ENCODE measurements at regions not wholly inside any gene's neighbourhood (a gene's known extent, or its start where the extent isn't known, plus 50 kb on each side); places are given as distances from the start of the nearest gene placed in this dataset.

GRCh38 chr12:72974954-72975555, 702.9 kb downstream of the TRHDE start:
- TF ChIP-seq EZH2phosphoT487 (IDR thresholded peaks at IDR 0.05; ENCODE audit: borderline replicate concordance): no peak
- TF ChIP-seq CTCF (conservative IDR thresholded peaks at IDR 0.05; ENCODE audit: low read length): no peak
- no peak overlapping the region for H3K9ac ChIP-seq (ENCODE audit: low read depth, low read length, poor library complexity, severe bottlenecking)
- H3K79me2 ChIP-seq (ENCODE audit: insufficient read depth, low read length): no peaks in the 10 kb centered on the region
- H3F3A ChIP-seq (ENCODE audit: low read depth): no peaks in the 10 kb centered on the region
- H3K4me1 ChIP-seq (ENCODE audit: insufficient read depth, low read length, poor library complexity, severe bottlenecking): no peaks in the 10 kb centered on the region
- H2AFZ ChIP-seq (ENCODE audit: low read length): no peak overlapping the region
- no peaks in the 10 kb centered on the region for H3K27me3 ChIP-seq (ENCODE audit: insufficient read depth, low read length, poor library complexity, severe bottlenecking)
- H3K36me3 ChIP-seq (ENCODE audit: insufficient read depth, low read length): no peaks in the 10 kb centered on the region
- H3K4me3 ChIP-seq (ENCODE audit: low read length, poor library complexity, severe bottlenecking): no peak overlapping the region
- H3K9me2 ChIP-seq (replicated peaks; ENCODE audit: low read depth, low read length): no peaks in the 10 kb centered on the region
- H3K4me2 ChIP-seq (ENCODE audit: low read depth, low read length, poor library complexity, severe bottlenecking): no peak overlapping the region
- no peaks in the 10 kb centered on the region for H3K9me3 ChIP-seq (ENCODE audit: insufficient read depth, low read depth, low read length)
- H4K20me1 ChIP-seq (ENCODE audit: insufficient read depth, low read length, poor library complexity, severe bottlenecking): no peaks in the 10 kb centered on the region

- Histone ChIP-seq H3F3A (ENCODE audit: low read depth) (no peaks in the 10 kb centered on the region), H3K9ac (ENCODE audit: low read depth, low read length, poor library complexity, severe bottlenecking) (no peak overlapping the region), H3K9me3 (ENCODE audit: insufficient read depth, low read depth, low read length) (no peaks in the 10 kb centered on the region), H2AFZ (ENCODE audit: low read length) (no peak overlapping the region), H4K20me1 (ENCODE audit: insufficient read depth, low read length, poor library complexity, severe bottlenecking) (no peaks in the 10 kb centered on the region), H3K79me2 (ENCODE audit: insufficient read depth, low read length) (no peaks in the 10 kb centered on the region), H3K9me2 (replicated peaks; ENCODE audit: low read depth, low read length) (no peaks in the 10 kb centered on the region), H3K4me2 (ENCODE audit: low read depth, low read length, poor library complexity, severe bottlenecking) (no peak overlapping the region), H3K4me1 (ENCODE audit: insufficient read depth, low read length, poor library complexity, severe bottlenecking) (no peaks in the 10 kb centered on the region), H3K27me3 (ENCODE audit: insufficient read depth, low read length, poor library complexity, severe bottlenecking) (no peaks in the 10 kb centered on the region), H3K36me3 (ENCODE audit: insufficient read depth, low read length) (no peaks in the 10 kb centered on the region), H3K4me3 (ENCODE audit: low read length, poor library complexity, severe bottlenecking) (no peak overlapping the region)
- TF ChIP-seq CTCF (conservative IDR thresholded peaks at IDR 0.05; ENCODE audit: low read length) (no peak), EZH2phosphoT487 (IDR thresholded peaks at IDR 0.05; ENCODE audit: borderline replicate concordance) (no peak)
Measured at GRCh38 chr12:72978999-72979398, 706.8 kb downstream of the TRHDE start.

GRCh38 chr12:72982356-72982755, 710.2 kb downstream of the TRHDE start:
- Histone ChIP-seq H3K9me2 (replicated peaks; ENCODE audit: low read depth, low read length) (no peaks in the 10 kb centered on the region), H3K4me2 (ENCODE audit: low read depth, low read length, poor library complexity, severe bottlenecking) (no peak overlapping the region), H3K4me3 (ENCODE audit: low read length, poor library complexity, severe bottlenecking) (no peak overlapping the region), H3K27me3 (ENCODE audit: insufficient read depth, low read length, poor library complexity, severe bottlenecking) (no peaks in the 10 kb centered on the region), H3F3A (ENCODE audit: low read depth) (no peaks in the 10 kb centered on the region), H3K9me3 (ENCODE audit: insufficient read depth, low read depth, low read length) (no peaks in the 10 kb centered on the region), H3K36me3 (ENCODE audit: insufficient read depth, low read length) (no peaks in the 10 kb centered on the region), H3K79me2 (ENCODE audit: insufficient read depth, low read length) (no peaks in the 10 kb centered on the region), H3K4me1 (ENCODE audit: insufficient read depth, low read length, poor library complexity, severe bottlenecking) (no peaks in the 10 kb centered on the region), H4K20me1 (ENCODE audit: insufficient read depth, low read length, poor library complexity, severe bottlenecking) (no peaks in the 10 kb centered on the region), H2AFZ (ENCODE audit: low read length) (no peak overlapping the region), H3K9ac (ENCODE audit: low read depth, low read length, poor library complexity, severe bottlenecking) (no peak overlapping the region)
- TF ChIP-seq EZH2phosphoT487 (IDR thresholded peaks at IDR 0.05; ENCODE audit: borderline replicate concordance) (no peak), CTCF (conservative IDR thresholded peaks at IDR 0.05; ENCODE audit: low read length) (no peak)

Data from Loucy (cell line).